A673 (cell line): ENCODE measurements at regions not wholly inside any gene's neighbourhood (a gene's known extent, or its start where the extent isn't known, plus 50 kb on each side); places are given as distances from the start of the nearest gene placed in this dataset.
A peak's percentile ranks its signal among the peaks of the same experiment; 100 is the strongest.

ENCODE experiments used
- BruUV-seq: library from RNA; stranded (reverse); fragments of 400-500 nt; replicated peaks from 2 replicates; lab custom pipeline; 2021; lab: Mats Ljungman, UMichigan
- CTCF ChIA-PET: fragments of 300-600 bp; sonication (Branson Sonifier 250); formaldehyde crosslinking; loops from one replicate; lab custom pipeline; 2022; ENCODE audit warnings: antibody characterized with exemption; lab: Charles Lee
- POLR2A ChIA-PET: fragments of 300-600 bp; sonication (Branson Sonifier 250); formaldehyde crosslinking; loops from one replicate; lab custom pipeline; 2022; ENCODE audit warnings: antibody characterized with exemption; ENCODE audit not compliant: low non-redundant PET; lab: Charles Lee
- DNase-seq: peaks from one replicate; pipeline ENCODE4 v3.0.0-alpha.2; 2015; ENCODE audit warnings: low spot score
- H3K27ac ChIP-seq: fragments of 200-600 bp; sonication (generic); 2 replicates; pipeline ENCODE4 v1.5.1; 2016; ENCODE audit warnings: mixed run types, low read depth, mild to moderate bottlenecking, mixed read lengths, antibody characterized with exemption, low read length; ENCODE audit not compliant: poor library complexity, severe bottlenecking
- H3K27me3 ChIP-seq: fragments of 200-600 bp; sonication (generic); replicated peaks from 2 replicates; pipeline ENCODE4 v1.6.1; 2017; ENCODE audit warnings: mixed run types, low read depth, mild to moderate bottlenecking, mixed read lengths, antibody characterized with exemption, low read length; ENCODE audit not compliant: insufficient read depth, poor library complexity
- H3K36me3 ChIP-seq: fragments of 200-600 bp; sonication (generic); 2 replicates; pipeline ENCODE4 v1.6.1; 2016; ENCODE audit warnings: mixed run types, mild to moderate bottlenecking, mixed read lengths, antibody characterized with exemption, low read length; ENCODE audit not compliant: insufficient read depth, poor library complexity, severe bottlenecking
- H3K4me1 ChIP-seq: fragments of 200-600 bp; sonication (generic); 2 replicates; pipeline ENCODE4 v1.6.1; 2017; ENCODE audit warnings: mixed run types, mild to moderate bottlenecking, mixed read lengths, antibody characterized with exemption, low read length; ENCODE audit not compliant: insufficient read depth, poor library complexity, severe bottlenecking
- H3K4me3 ChIP-seq: fragments of 200-600 bp; sonication (generic); 2 replicates; pipeline ENCODE4 v1.5.1; 2016; ENCODE audit warnings: low read depth, mixed run types, mild to moderate bottlenecking, mixed read lengths, low read length; ENCODE audit not compliant: poor library complexity, severe bottlenecking
- H3K9me3 ChIP-seq: fragments of 200-600 bp; sonication (generic); 2 replicates; pipeline ENCODE4 v1.6.1; 2016; ENCODE audit warnings: mixed run types, low read depth, mild to moderate bottlenecking, mixed read lengths, antibody characterized with exemption, low read length; ENCODE audit not compliant: poor library complexity, severe bottlenecking
- EZH2 ChIP-seq: fragments of 200-600 bp; sonication (generic); IDR thresholded peaks from 2 replicates; pipeline ENCODE4 v1.6.1; 2017; ENCODE audit warnings: borderline replicate concordance, low read depth, mild to moderate bottlenecking, mixed read lengths, antibody characterized with exemption, low read length; ENCODE audit not compliant: poor library complexity, severe bottlenecking
- intact Hi-C: fragments of 100-400 bp; cut with micrococcal nuclease; formaldehyde crosslinking; loops from one replicate; pipeline ENCODE4 v1.10.0; 2022; ENCODE audit not compliant: unreplicated experiment
- TF ChIP-seq, protein P1 (sequence below): fragments of 300-800, 200-600 bp; sonication (generic); conservative IDR thresholded peaks from 2 replicates; pipeline ENCODE4 v1.5.1; 2017; ENCODE audit warnings: low read depth, mild to moderate bottlenecking, antibody characterized with exemption, low read length, moderate library complexity, mixed read lengths

DNA sequence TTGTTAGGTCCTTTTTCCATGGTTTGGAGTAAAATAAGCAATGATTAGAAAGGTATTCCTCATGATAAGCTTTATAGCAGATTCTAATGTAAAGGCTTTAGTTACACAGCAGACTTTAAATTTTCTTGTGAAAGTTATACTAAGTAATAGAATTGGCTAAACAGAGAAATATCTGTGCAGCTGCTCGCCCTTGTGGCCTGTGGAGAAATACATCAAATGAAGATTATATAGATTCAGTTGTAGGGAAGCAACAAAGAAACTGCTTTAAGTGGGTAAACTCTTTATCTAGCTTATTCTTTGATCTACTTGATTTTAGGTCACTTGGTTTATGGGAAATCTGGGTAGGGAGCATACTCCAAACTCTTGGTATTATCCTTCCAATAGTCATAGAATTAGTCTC, 1269.7 kb upstream of the SPRY2 start:
- TF ChIP-seq EZH2: no peak
- TF ChIP-seq, protein P1, sequence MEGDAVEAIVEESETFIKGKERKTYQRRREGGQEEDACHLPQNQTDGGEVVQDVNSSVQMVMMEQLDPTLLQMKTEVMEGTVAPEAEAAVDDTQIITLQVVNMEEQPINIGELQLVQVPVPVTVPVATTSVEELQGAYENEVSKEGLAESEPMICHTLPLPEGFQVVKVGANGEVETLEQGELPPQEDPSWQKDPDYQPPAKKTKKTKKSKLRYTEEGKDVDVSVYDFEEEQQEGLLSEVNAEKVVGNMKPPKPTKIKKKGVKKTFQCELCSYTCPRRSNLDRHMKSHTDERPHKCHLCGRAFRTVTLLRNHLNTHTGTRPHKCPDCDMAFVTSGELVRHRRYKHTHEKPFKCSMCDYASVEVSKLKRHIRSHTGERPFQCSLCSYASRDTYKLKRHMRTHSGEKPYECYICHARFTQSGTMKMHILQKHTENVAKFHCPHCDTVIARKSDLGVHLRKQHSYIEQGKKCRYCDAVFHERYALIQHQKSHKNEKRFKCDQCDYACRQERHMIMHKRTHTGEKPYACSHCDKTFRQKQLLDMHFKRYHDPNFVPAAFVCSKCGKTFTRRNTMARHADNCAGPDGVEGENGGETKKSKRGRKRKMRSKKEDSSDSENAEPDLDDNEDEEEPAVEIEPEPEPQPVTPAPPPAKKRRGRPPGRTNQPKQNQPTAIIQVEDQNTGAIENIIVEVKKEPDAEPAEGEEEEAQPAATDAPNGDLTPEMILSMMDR: 0 out of 2 replicates have a peak, but pooled peaks have one; percentile 9
- Histone ChIP-seq H3K9me3 (no peaks in the 10 kb centered on the region), H3K36me3 (no peaks in the 10 kb centered on the region), H3K27me3 (no peaks in the 10 kb centered on the region), H3K4me3 (no peak overlapping the region), H3K4me1 (no peaks in the 10 kb centered on the region), H3K27ac (no peak overlapping the region)
- BruUV-seq: no TSS peak
- CTCF ChIA-PET: no interaction called here
- POLR2A ChIA-PET: no interaction called here
- intact Hi-C loops: loop anchor here (10.0 kb wide), 1 partner anchor 436 kb away; no protein-coding TSS in a partner anchor
- no peak for DNase-seq

DNA sequence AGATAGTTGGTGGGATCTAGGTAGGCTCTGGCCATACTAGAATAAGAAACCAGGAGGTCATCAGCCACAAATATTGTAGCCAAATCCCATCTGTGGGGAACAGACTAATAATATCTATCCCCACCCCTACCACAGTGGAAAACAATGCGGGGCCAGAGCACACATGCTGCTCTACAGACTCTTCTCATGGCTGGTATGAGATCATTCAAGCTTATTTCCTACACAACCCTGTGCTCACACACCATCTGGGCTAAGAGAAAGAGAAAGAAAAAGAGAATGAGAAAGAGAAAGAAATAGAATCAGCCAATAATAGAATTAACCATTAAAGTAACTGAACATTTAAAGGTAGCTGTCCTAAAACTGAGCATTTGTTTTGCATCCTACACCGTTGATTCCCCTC, 1268.4 kb upstream of the SPRY2 start:
- CTCF ChIA-PET: no interaction called here

DNA sequence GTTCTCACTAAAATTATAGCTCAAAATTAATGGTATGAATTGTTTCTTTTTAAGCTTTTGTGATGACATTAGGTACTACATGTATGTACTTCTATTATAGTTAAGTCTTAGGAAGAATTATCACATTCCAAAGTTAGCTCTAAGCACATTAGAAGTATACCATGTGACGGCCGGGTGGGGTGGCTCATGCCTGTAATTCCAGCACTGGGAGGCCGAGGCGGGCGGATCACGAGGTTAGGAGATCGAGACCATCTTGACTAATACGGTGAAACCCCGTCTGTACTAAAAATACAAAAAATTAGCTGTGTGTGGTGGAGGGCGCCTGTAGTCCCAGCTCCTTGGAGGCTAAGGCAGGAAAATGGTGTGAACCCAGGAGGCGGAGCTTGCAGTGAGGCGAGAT, 1265.1 kb upstream of the SPRY2 start:
- Histone ChIP-seq H3K36me3 (no peaks in the 10 kb centered on the region), H3K4me3 (no peak overlapping the region), H3K27ac (no peak overlapping the region), H3K9me3 (no peaks in the 10 kb centered on the region), H3K4me1 (no peaks in the 10 kb centered on the region), H3K27me3 (no peaks in the 10 kb centered on the region)
- TF ChIP-seq, protein P1: no peak
- no peak for TF ChIP-seq EZH2
- ChIA-PET CTCF (no interaction called here), POLR2A (no interaction called here)
- no peak for DNase-seq
- intact Hi-C loops: no loop called here
- no TSS peak for BruUV-seq

More for the DNA sequence above, 1268.4 kb upstream of the SPRY2 start:
- POLR2A ChIA-PET: no interaction called here
- H3K36me3 ChIP-seq: no peaks in the 10 kb centered on the region
- H3K4me1 ChIP-seq: no peaks in the 10 kb centered on the region
- no peaks in the 10 kb centered on the region for H3K27me3 ChIP-seq
- no TSS peak for BruUV-seq
- H3K4me3 ChIP-seq: no peak overlapping the region
- intact Hi-C loops: no loop called here
- TF ChIP-seq EZH2: no peak
- TF ChIP-seq, protein P1: no peak
- no peaks in the 10 kb centered on the region for H3K9me3 ChIP-seq
- H3K27ac ChIP-seq: no peak overlapping the region
- DNase-seq: no peak
